ENCODE measurements at regions not wholly inside any gene's neighbourhood (a gene's known extent, or its start where the extent isn't known, plus 50 kb on each side); places are given as distances from the start of the nearest gene placed in this dataset.

DNA sequence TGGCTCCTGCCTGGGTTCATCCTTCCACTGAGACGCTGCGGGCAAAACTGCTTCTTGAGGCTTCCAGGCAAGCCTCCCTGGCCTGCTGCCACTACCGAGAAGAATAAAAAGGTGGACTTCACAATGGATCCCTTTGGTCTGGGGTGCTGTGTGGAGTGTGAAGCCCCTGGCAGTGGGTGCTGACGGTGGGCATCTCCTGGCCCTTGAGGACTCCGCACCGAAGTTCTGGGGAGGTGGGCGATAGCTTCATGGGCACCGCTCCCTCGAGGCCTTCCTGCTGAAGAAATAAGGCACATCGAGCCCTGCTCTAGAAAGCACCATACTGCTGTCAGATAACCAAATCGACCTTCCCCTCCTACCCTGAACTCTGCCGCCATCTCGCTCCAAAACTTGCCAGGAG is 106.6 kb upstream of the CTBP2 start:
- Mint-ChIP-seq H3K27me3 (peaks cover 0 to 12% (median 0%) of the 10 kb centered on the region in 5 donors), H3K4me1 (no peaks in the 10 kb centered on the region), H3K9me3 (peaks cover 0 to 5% (median 0%) of the 10 kb centered on the region in 11 donors), H3K36me3 (no peaks in the 10 kb centered on the region), H3K4me3 (no peak overlapping the region), H3K27ac (no peak overlapping the region)
- no peaks in the 10 kb centered on the region for H3K9me3 ChIP-seq (ENCODE audit: control insufficient read depth in 2 of 3, low read length in 3 of 3)
- no peak overlapping the region for H3K4me3 ChIP-seq (ENCODE audit: low read length)
- no peaks in the 10 kb centered on the region for H3K36me3 ChIP-seq (ENCODE audit: control insufficient read depth in 2 of 3, insufficient read depth in 3 of 3, low read length in 3 of 3)
- POLR2A ChIA-PET, result no interaction called here
- intact Hi-C loops (cut with micrococcal nuclease), result no loop called here
- no peak overlapping the region for H3K27ac ChIP-seq (ENCODE audit: low read depth, low read length)
- H3K4me1 ChIP-seq (ENCODE audit: control insufficient read depth in 2 of 2, insufficient read depth in 2 of 2, low read length in 2 of 2), result no peaks in the 10 kb centered on the region
- H3K27me3 ChIP-seq (ENCODE audit: control insufficient read depth in 2 of 2, insufficient read depth in 2 of 2, low read length in 2 of 2), result no peaks in the 10 kb centered on the region
- no peak for DNase-seq
- ATAC-seq, result no peak
- CTCF ChIA-PET, result no interaction called here

DNA sequence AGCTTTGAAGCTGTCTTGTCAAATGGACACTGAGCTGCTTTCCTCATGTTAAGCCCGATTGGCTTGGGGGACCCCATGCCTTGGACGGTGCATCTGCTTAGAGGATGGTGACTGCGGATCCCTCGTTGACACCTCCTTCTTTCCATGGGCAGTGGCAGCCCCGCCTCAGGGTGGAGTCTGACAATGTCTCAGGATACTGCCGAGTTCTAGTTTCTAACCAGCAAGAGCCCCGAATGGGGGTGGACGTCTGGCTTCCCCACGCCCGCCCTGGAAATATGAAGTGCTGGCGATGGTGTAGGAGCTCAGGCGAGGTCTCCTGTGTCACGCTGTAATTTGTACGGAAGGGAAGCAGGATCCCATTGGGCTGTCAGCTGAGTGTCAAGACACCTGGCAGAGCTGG is 106.2 kb upstream of the CTBP2 start:
- H3K4me3 ChIP-seq (ENCODE audit: low read length), result no peak overlapping the region
- Mint-ChIP-seq H3K36me3 (no peaks in the 10 kb centered on the region), H3K27ac (no peak overlapping the region), H3K27me3 (peaks cover 0 to 12% (median 0%) of the 10 kb centered on the region in 5 donors), H3K4me1 (no peaks in the 10 kb centered on the region), H3K9me3 (peaks cover 0 to 5% (median 0%) of the 10 kb centered on the region in 11 donors), H3K4me3 (no peak overlapping the region)
- no peaks in the 10 kb centered on the region for H3K36me3 ChIP-seq (ENCODE audit: control insufficient read depth in 2 of 3, insufficient read depth in 3 of 3, low read length in 3 of 3)
- no peak overlapping the region for H3K27ac ChIP-seq (ENCODE audit: low read depth, low read length)
- ChIA-PET POLR2A (no interaction called here), CTCF (no interaction called here)
- no peaks in the 10 kb centered on the region for H3K4me1 ChIP-seq (ENCODE audit: control insufficient read depth in 2 of 2, insufficient read depth in 2 of 2, low read length in 2 of 2)
- H3K9me3 ChIP-seq (ENCODE audit: control insufficient read depth in 2 of 3, low read length in 3 of 3), result no peaks in the 10 kb centered on the region
- intact Hi-C loops (cut with micrococcal nuclease), result no loop called here
- H3K27me3 ChIP-seq (ENCODE audit: control insufficient read depth in 2 of 2, insufficient read depth in 2 of 2, low read length in 2 of 2), result no peaks in the 10 kb centered on the region
- no peak for ATAC-seq
- DNase-seq, result no peak

DNA sequence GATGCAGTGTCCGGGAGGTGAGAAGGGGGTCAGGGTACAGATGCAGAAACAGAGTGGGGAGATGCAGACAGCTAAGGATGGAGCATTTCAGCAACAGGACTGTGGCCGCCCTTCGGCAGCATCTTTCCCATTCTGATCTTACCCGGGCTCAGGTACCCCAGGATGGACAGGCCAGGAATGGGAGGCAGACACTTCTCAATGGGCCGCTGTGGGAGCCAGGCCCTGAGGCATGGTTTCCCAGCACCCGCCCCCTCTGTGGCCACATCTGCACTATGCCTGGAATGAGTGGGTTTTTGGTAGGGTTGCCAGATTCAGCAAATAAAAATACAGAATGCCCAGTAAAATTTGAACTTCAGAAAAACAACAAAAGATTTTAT is 105.2 kb upstream of the CTBP2 start:
- DNase-seq (no peak), ATAC-seq (no peak)
- Histone ChIP-seq H3K27me3 (ENCODE audit: control insufficient read depth in 2 of 2, insufficient read depth in 2 of 2, low read length in 2 of 2) (no peaks in the 10 kb centered on the region), H3K36me3 (ENCODE audit: control insufficient read depth in 2 of 3, insufficient read depth in 3 of 3, low read length in 3 of 3) (no peaks in the 10 kb centered on the region), H3K9me3 (ENCODE audit: control insufficient read depth in 2 of 3, low read length in 3 of 3) (no peaks in the 10 kb centered on the region), H3K4me3 (ENCODE audit: low read length) (no peak overlapping the region), H3K27ac (ENCODE audit: low read depth, low read length) (no peak overlapping the region), H3K4me1 (ENCODE audit: control insufficient read depth in 2 of 2, insufficient read depth in 2 of 2, low read length in 2 of 2) (no peaks in the 10 kb centered on the region)
- Mint-ChIP-seq H3K4me3 (no peak overlapping the region), H3K27me3 (peaks cover 0 to 9% (median 0%) of the 10 kb centered on the region in 5 donors), H3K27ac (no peak overlapping the region), H3K36me3 (no peaks in the 10 kb centered on the region), H3K4me1 (no peaks in the 10 kb centered on the region), H3K9me3 (peaks cover 0 to 8% (median 0%) of the 10 kb centered on the region in 11 donors)
- POLR2A ChIA-PET, result no interaction called here
- intact Hi-C loops (cut with micrococcal nuclease), result no loop called here
- CTCF ChIA-PET, result no interaction called here

DNA sequence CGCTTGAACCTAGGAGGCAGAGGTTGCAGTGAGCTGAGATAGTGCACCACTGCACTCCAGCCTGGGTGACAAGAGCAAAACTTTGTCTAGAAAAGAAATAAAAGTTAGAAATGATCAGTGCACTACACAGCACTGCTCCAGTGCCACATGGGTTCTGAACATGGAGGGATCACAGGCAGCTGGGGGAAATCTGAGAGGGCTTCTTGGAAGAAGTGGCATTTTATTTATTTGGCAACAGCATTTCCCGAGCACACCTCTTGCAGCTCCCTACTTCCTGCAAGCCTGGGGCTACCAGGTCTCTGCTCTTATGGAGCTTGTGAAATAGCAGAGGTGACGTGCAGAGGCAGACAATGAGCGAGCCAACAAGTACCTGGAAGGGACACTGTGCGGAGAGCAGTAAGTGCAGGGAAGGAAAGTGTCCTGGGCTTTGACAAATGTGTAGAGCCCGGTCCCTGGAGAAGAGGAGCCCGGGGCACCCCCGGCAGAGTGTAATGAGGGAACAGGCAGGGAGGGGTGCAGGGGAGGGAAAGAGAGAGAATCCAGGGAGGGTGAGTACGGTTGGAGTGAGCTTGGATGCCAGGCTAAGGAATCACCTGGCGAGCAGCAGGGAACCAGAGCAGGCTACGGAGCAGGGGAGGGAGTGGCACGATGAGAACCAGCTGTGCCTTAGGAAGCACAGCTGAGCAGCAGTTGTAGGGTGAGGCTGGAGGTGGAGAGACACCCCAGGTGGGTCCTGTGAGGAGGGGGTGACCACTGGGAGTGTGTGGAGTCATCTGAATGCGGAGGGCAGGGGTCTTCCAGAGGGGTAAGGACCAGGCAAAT is 104.6 kb upstream of the CTBP2 start:
- Histone ChIP-seq H3K4me3 (ENCODE audit: low read length) (no peak overlapping the region), H3K27me3 (ENCODE audit: control insufficient read depth in 2 of 2, insufficient read depth in 2 of 2, low read length in 2 of 2) (no peaks in the 10 kb centered on the region), H3K4me1 (ENCODE audit: control insufficient read depth in 2 of 2, insufficient read depth in 2 of 2, low read length in 2 of 2) (no peaks in the 10 kb centered on the region), H3K27ac (ENCODE audit: low read depth, low read length) (no peak overlapping the region), H3K9me3 (ENCODE audit: control insufficient read depth in 2 of 3, low read length in 3 of 3) (no peaks in the 10 kb centered on the region), H3K36me3 (ENCODE audit: control insufficient read depth in 2 of 3, insufficient read depth in 3 of 3, low read length in 3 of 3) (no peaks in the 10 kb centered on the region)
- ATAC-seq, result no peak
- ChIA-PET CTCF (no interaction called here), POLR2A (no interaction called here)
- H3K36me3 Mint-ChIP-seq, result no peaks in the 10 kb centered on the region
- H3K9me3 Mint-ChIP-seq, result peaks cover 0 to 8% (median 0%) of the 10 kb centered on the region in 11 donors
- intact Hi-C loops (cut with micrococcal nuclease), result no loop called here
- H3K4me3 Mint-ChIP-seq, result no peak overlapping the region
- H3K27me3 Mint-ChIP-seq, result peaks cover 0 to 7% (median 0%) of the 10 kb centered on the region in 5 donors
- no peaks in the 10 kb centered on the region for H3K4me1 Mint-ChIP-seq
- DNase-seq, result no peak
- H3K27ac Mint-ChIP-seq, result no peak overlapping the region

DNA sequence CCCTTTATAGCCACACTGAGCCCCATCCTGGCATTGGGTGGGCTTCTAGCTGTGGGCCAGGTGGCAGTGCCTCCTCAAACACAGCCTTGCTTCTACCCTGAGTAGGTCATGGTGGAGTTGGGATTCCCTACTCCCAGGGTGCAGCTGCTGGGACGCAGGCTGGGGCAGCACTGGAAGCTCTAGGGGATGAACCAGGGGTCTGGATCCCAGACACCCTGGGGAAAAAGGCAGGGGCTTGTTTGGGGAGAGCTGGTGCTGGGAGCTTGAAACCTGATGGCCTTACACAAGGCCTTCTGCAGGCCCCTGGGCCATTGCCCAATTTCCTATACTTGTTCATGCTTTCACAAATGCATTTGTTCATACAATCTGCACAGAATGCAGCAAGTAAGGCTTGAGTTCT is 103.7 kb upstream of the CTBP2 start:
- peaks cover 0 to 6% (median 0%) of the 10 kb centered on the region in 5 donors for H3K27me3 Mint-ChIP-seq
- peaks cover 0 to 8% (median 0%) of the 10 kb centered on the region in 11 donors for H3K9me3 Mint-ChIP-seq
- intact Hi-C loops (cut with micrococcal nuclease), result no loop called here
- ChIA-PET POLR2A (no interaction called here), CTCF (no interaction called here)
- H3K27ac Mint-ChIP-seq, result no peak overlapping the region
- Histone ChIP-seq H3K4me1 (ENCODE audit: control insufficient read depth in 2 of 2, insufficient read depth in 2 of 2, low read length in 2 of 2) (no peaks in the 10 kb centered on the region), H3K27me3 (ENCODE audit: control insufficient read depth in 2 of 2, insufficient read depth in 2 of 2, low read length in 2 of 2) (no peaks in the 10 kb centered on the region), H3K27ac (ENCODE audit: low read depth, low read length) (no peak overlapping the region), H3K36me3 (ENCODE audit: control insufficient read depth in 2 of 3, insufficient read depth in 3 of 3, low read length in 3 of 3) (no peaks in the 10 kb centered on the region), H3K4me3 (ENCODE audit: low read length) (no peak overlapping the region), H3K9me3 (ENCODE audit: control insufficient read depth in 2 of 3, low read length in 3 of 3) (no peaks in the 10 kb centered on the region)
- H3K4me3 Mint-ChIP-seq, result no peak overlapping the region
- H3K36me3 Mint-ChIP-seq, result no peaks in the 10 kb centered on the region
- ATAC-seq, result no peak
- no peak for DNase-seq
- H3K4me1 Mint-ChIP-seq, result no peaks in the 10 kb centered on the region

DNA sequence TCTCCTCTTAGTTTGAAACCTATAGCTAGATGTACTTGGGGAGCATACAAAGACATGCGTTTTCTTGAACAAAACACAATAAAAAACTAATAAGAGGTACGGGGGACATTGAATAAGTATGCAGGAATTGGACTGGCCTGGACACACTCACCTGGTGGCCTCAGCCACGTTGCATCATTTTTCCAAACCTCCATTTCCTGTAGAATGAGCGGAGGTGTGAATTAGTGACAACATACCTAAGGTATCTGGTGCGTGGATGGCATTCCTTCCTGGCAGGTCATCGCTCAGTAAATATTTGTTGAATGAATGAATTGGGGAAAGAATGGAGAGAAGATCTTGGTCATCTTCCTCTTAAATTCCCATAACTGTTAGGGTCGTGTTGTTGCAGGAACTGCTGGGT is 103.2 kb upstream of the CTBP2 start:
- Mint-ChIP-seq H3K27me3 (peaks cover 0 to 6% (median 0%) of the 10 kb centered on the region in 5 donors), H3K4me3 (no peak overlapping the region), H3K36me3 (no peaks in the 10 kb centered on the region), H3K4me1 (no peaks in the 10 kb centered on the region), H3K9me3 (peaks cover 0 to 8% (median 0%) of the 10 kb centered on the region in 11 donors), H3K27ac (no peak overlapping the region)
- DNase-seq (no peak), ATAC-seq (no peak)
- H3K27ac ChIP-seq (ENCODE audit: low read depth, low read length), result no peak overlapping the region
- CTCF ChIA-PET, result no interaction called here
- H3K4me3 ChIP-seq (ENCODE audit: low read length), result no peak overlapping the region
- H3K27me3 ChIP-seq (ENCODE audit: control insufficient read depth in 2 of 2, insufficient read depth in 2 of 2, low read length in 2 of 2), result no peaks in the 10 kb centered on the region
- no peaks in the 10 kb centered on the region for H3K36me3 ChIP-seq (ENCODE audit: control insufficient read depth in 2 of 3, insufficient read depth in 3 of 3, low read length in 3 of 3)
- H3K4me1 ChIP-seq (ENCODE audit: control insufficient read depth in 2 of 2, insufficient read depth in 2 of 2, low read length in 2 of 2), result no peaks in the 10 kb centered on the region
- POLR2A ChIA-PET, result no interaction called here
- intact Hi-C loops (cut with micrococcal nuclease), result no loop called here
- no peaks in the 10 kb centered on the region for H3K9me3 ChIP-seq (ENCODE audit: control insufficient read depth in 2 of 3, low read length in 3 of 3)

DNA sequence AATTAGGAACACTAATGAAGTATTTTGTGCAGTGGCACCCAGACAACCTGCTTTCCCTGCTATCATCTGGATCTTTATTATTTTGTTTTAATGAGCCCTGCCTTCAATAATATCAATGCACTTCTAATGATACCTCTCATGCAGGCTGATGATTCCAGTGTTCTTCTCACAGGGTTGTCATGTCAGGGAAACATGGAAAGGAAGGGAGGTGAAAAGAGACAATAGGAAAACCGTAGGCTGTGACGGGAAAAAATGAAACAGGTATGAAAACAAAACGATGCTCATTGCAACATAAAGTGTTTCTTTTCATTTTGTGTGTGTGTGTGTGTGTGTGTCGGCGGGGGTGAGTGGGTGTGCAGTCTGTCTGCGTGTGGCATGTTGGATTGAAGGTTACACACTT is 102.6 kb upstream of the CTBP2 start:
- CTCF ChIA-PET, result no interaction called here

More for the DNA sequence above, 102.6 kb upstream of the CTBP2 start:
- H3K4me3 ChIP-seq (ENCODE audit: low read length), result no peak overlapping the region
- ATAC-seq (no peak), DNase-seq (no peak)
- H3K9me3 Mint-ChIP-seq, result peaks cover 0 to 8% (median 0%) of the 10 kb centered on the region in 11 donors
- no peaks in the 10 kb centered on the region for H3K4me1 ChIP-seq (ENCODE audit: control insufficient read depth in 2 of 2, insufficient read depth in 2 of 2, low read length in 2 of 2)
- intact Hi-C loops (cut with micrococcal nuclease), result no loop called here
- no peaks in the 10 kb centered on the region for H3K9me3 ChIP-seq (ENCODE audit: control insufficient read depth in 2 of 3, low read length in 3 of 3)
- no peaks in the 10 kb centered on the region for H3K4me1 Mint-ChIP-seq
- no peak overlapping the region for H3K4me3 Mint-ChIP-seq
- no peaks in the 10 kb centered on the region for H3K36me3 Mint-ChIP-seq
- H3K27me3 ChIP-seq (ENCODE audit: control insufficient read depth in 2 of 2, insufficient read depth in 2 of 2, low read length in 2 of 2), result no peaks in the 10 kb centered on the region
- POLR2A ChIA-PET, result no interaction called here
- no peak overlapping the region for H3K27ac ChIP-seq (ENCODE audit: low read depth, low read length)
- peaks cover 0 to 6% (median 0%) of the 10 kb centered on the region in 5 donors for H3K27me3 Mint-ChIP-seq
- H3K36me3 ChIP-seq (ENCODE audit: control insufficient read depth in 2 of 3, insufficient read depth in 3 of 3, low read length in 3 of 3), result no peaks in the 10 kb centered on the region
- no peak overlapping the region for H3K27ac Mint-ChIP-seq
